H1 (cell line): ENCODE measurements at regions not wholly inside any gene's neighbourhood (a gene's known extent, or its start where the extent isn't known, plus 50 kb on each side); places are given as distances from the start of the nearest gene placed in this dataset.

Experiments
- CTCF ChIA-PET: fragments of 300-600 bp; sonication (Branson Sonifier 250); formaldehyde crosslinking; loops from one replicate; lab custom pipeline; 2021; ENCODE audit not compliant: partially characterized antibody; lab: Charles Lee
- POLR2A ChIA-PET: fragments of 300-600 bp; sonication (Branson Sonifier 250); formaldehyde crosslinking; loops from one replicate; lab custom pipeline; 2021; ENCODE audit warnings: inconsistent platforms; ENCODE audit not compliant: partially characterized antibody; lab: Charles Lee
- DNase-seq, 2 experiments: peaks; one replicate each; pipeline versions ENCODE4 v3.0.0 to v3.0.0-alpha.2; 2010 to 2022; ENCODE audit warnings: low spot score in 2 of 2, low read depth in 1 of 2, mixed read lengths in 1 of 2
- FAIRE-seq: peaks from 2 replicates; lab custom pipeline; 2011; peaks lifted over from hg19 to GRCh38; lab: Jason Lieb, UNC
- H2AFZ ChIP-seq: 2 replicates; pipeline ENCODE4 v1.8.1; 2012; ENCODE audit warnings: low read length, inconsistent platforms
- H2AK5ac ChIP-seq: 2 replicates; pipeline ENCODE4 v1.6.1; 2013; ENCODE audit warnings: low read depth, low read length
- H2BK120ac ChIP-seq: replicated peaks from 2 replicates; pipeline ENCODE3; 2013; ENCODE audit warnings: low read depth, low read length, inconsistent platforms
- H2BK12ac ChIP-seq: 2 replicates; pipeline ENCODE4 v1.6.1; 2013; ENCODE audit warnings: low read depth, low read length
- H2BK15ac ChIP-seq: 2 replicates; pipeline ENCODE4 v1.6.1; 2013; ENCODE audit warnings: low read length
- H2BK20ac ChIP-seq: 2 replicates; pipeline ENCODE4 v1.6.1; 2013; ENCODE audit warnings: low read length
- H2BK5ac ChIP-seq: 2 replicates; pipeline ENCODE4 v1.6.1; 2013; ENCODE audit warnings: low read depth, low read length
- H3K14ac ChIP-seq: 2 replicates; pipeline ENCODE4 v1.6.1; 2013; ENCODE audit warnings: inconsistent platforms; ENCODE audit not compliant: insufficient read length
- H3K18ac ChIP-seq: 2 replicates; pipeline ENCODE4 v1.6.1; 2013; ENCODE audit warnings: low read length; ENCODE audit errors: extremely low read depth
- H3K23ac ChIP-seq: 2 replicates; pipeline ENCODE4 v1.6.1; 2013; ENCODE audit warnings: inconsistent platforms; ENCODE audit not compliant: insufficient read length
- H3K23me2 ChIP-seq: 2 replicates; pipeline ENCODE4 v1.6.1; 2013; ENCODE audit warnings: low read depth, low read length
- H3K27ac ChIP-seq: 2 replicates; pipeline ENCODE4 v1.6.1; 2011; ENCODE audit warnings: low read depth, low read length, inconsistent platforms
- H3K27me3 ChIP-seq, 4 experiments: replicated peaks in 1 of 4; 1 replicate in 1 of 4; 2 replicates in 3 of 4; pipeline versions ENCODE4 v1.6.1 to v1.8.1; 2011 to 2013; ENCODE audit warnings: low read length in 3 of 4, mild to moderate bottlenecking in 3 of 4, inconsistent platforms in 2 of 4, mixed read lengths in 2 of 4, moderate library complexity in 1 of 4; ENCODE audit not compliant: control insufficient read depth in 3 of 4, insufficient read depth in 3 of 4; ENCODE audit errors: extremely low read depth in 1 of 4
- H3K36me3 ChIP-seq, 4 experiments: 2 replicates each; pipeline versions ENCODE4 v1.6.1 to v1.8.1; 2011 to 2013; ENCODE audit warnings: mild to moderate bottlenecking in 4 of 4, low read length in 3 of 4, moderate library complexity in 2 of 4, control low read depth in 1 of 4, inconsistent platforms in 1 of 4; ENCODE audit not compliant: insufficient read depth in 4 of 4, control insufficient read depth in 2 of 4
- H3K4ac ChIP-seq: replicated peaks from 2 replicates; pipeline ENCODE3; 2013; ENCODE audit warnings: low read length, low read depth, mixed read lengths, inconsistent platforms; ENCODE audit not compliant: insufficient read length
- H3K4me1 ChIP-seq, 4 experiments: replicated peaks in 1 of 4; 1 replicate in 1 of 4; 2 replicates in 3 of 4; pipeline versions ENCODE4 v1.6.1 to v1.8.1; 2011 to 2013; ENCODE audit warnings: low read length in 3 of 4, inconsistent platforms in 2 of 4, mixed read lengths in 1 of 4; ENCODE audit not compliant: insufficient read depth in 4 of 4, control insufficient read depth in 3 of 4
- H3K4me2 ChIP-seq, 2 experiments: 2 replicates each; pipeline versions ENCODE4 v1.6.1 to v1.8.1; 2011 to 2013; ENCODE audit warnings: low read depth in 2 of 2, low read length in 2 of 2, control low read depth in 1 of 2, inconsistent platforms in 1 of 2, mild to moderate bottlenecking in 1 of 2; ENCODE audit not compliant: insufficient read depth in 1 of 2
- H3K4me3 ChIP-seq, 4 experiments: fragments of 200-600, 300-600 bp in 1 of 4; sonication (generic), shearing (Covaris generic), sonication (Bioruptor Twin) in 1 of 4; 2 replicates each; pipeline versions ENCODE4 v1.5.1 to v1.8.1; 2011 to 2016; ENCODE audit warnings: low read length in 4 of 4, low read depth in 3 of 4, control low read depth in 2 of 4, inconsistent platforms in 2 of 4, mild to moderate bottlenecking in 2 of 4, mixed read lengths in 1 of 4, moderate library complexity in 1 of 4; ENCODE audit not compliant: insufficient read depth in 2 of 4; ENCODE audit errors: extremely low read depth in 1 of 4
- H3K56ac ChIP-seq: replicated peaks from 2 replicates; pipeline ENCODE3; 2013; ENCODE audit warnings: low read depth, mild to moderate bottlenecking, mixed read lengths, low read length, inconsistent platforms; ENCODE audit not compliant: insufficient read length
- H3K79me1 ChIP-seq: 2 replicates; pipeline ENCODE4 v1.6.1; 2013; ENCODE audit warnings: low read depth, low read length, control low read depth
- H3K79me2 ChIP-seq, 2 experiments: 2 replicates each; pipeline versions ENCODE4 v1.6.1 to v1.8.1; 2012 to 2013; ENCODE audit warnings: low read length in 2 of 2, mild to moderate bottlenecking in 2 of 2, inconsistent platforms in 1 of 2; ENCODE audit not compliant: insufficient read depth in 2 of 2, control insufficient read depth in 1 of 2
- H3K9ac ChIP-seq, 4 experiments: replicated peaks in 1 of 4; 1 replicate in 1 of 4; 2 replicates in 3 of 4; pipeline versions ENCODE4 v1.6.1 to v1.8.1; 2011 to 2013; ENCODE audit warnings: low read depth in 3 of 4, low read length in 3 of 4, control low read depth in 2 of 4, mild to moderate bottlenecking in 2 of 4, moderate library complexity in 2 of 4, inconsistent platforms in 1 of 4; ENCODE audit errors: extremely low read depth in 1 of 4
- H3K9me3 ChIP-seq, 2 experiments: 2 replicates each; pipeline versions ENCODE4 v1.6.1 to v1.8.1; 2012 to 2013; ENCODE audit warnings: mild to moderate bottlenecking in 2 of 2, moderate library complexity in 2 of 2, control low read depth in 1 of 2, inconsistent platforms in 1 of 2, low read depth in 1 of 2, low read length in 1 of 2, mixed read lengths in 1 of 2; ENCODE audit not compliant: insufficient read depth in 2 of 2
- H4K20me1 ChIP-seq, 2 experiments: replicated peaks in 1 of 2; 2 replicates each; pipeline versions ENCODE3 to v1.8.1; 2011 to 2013; ENCODE audit warnings: inconsistent platforms in 2 of 2, low read length in 2 of 2, mild to moderate bottlenecking in 1 of 2; ENCODE audit not compliant: insufficient read depth in 2 of 2, control insufficient read depth in 1 of 2
- H4K5ac ChIP-seq: 2 replicates; pipeline ENCODE4 v1.6.1; 2013; ENCODE audit warnings: low read length, low read depth, mixed read lengths, inconsistent platforms; ENCODE audit not compliant: insufficient read length
- H4K8ac ChIP-seq: 2 replicates; pipeline ENCODE4 v1.8.0; 2013; ENCODE audit warnings: mild to moderate bottlenecking, moderate library complexity, low read length, inconsistent platforms; ENCODE audit not compliant: insufficient read depth; ENCODE audit errors: extremely low read depth
- H4K91ac ChIP-seq: replicated peaks from 2 replicates; pipeline ENCODE3; 2013; ENCODE audit warnings: low read length, mixed read lengths, inconsistent platforms; ENCODE audit not compliant: insufficient read length
- BCL11A ChIP-seq, 2 experiments: IDR thresholded peaks; one replicate each; pipeline ENCODE4 v1.6.1; 2011; ENCODE audit warnings: low read depth in 2 of 2, low read length in 2 of 2, mild to moderate bottlenecking in 2 of 2
- CBX8 ChIP-seq: fragments of 300-800, 300-1000 bp; sonication (generic); IDR thresholded peaks from 2 replicates; pipeline ENCODE4 v1.7.1; 2016; ENCODE audit warnings: low read depth, low read length, borderline replicate concordance
- RAD21 ChIP-seq, 2 experiments: IDR thresholded peaks in 1 of 2; conservative IDR thresholded peaks in 1 of 2; 2 replicates each; pipeline ENCODE4 v1.6.1; 2011; ENCODE audit warnings: low read depth in 2 of 2, low read length in 2 of 2, improper control_type of control experiment in 1 of 2, inconsistent platforms in 1 of 2, mild to moderate bottlenecking in 1 of 2, moderate library complexity in 1 of 2
- SAP30 ChIP-seq: fragments of 300-600 bp; sonication (generic); IDR thresholded peaks from 2 replicates; pipeline ENCODE4 v1.7.1; 2012; ENCODE audit warnings: low read length, moderate library complexity, mild to moderate bottlenecking, inconsistent platforms; ENCODE audit not compliant: insufficient read depth, insufficient replicate concordance
- USF2 ChIP-seq: IDR thresholded peaks from 2 replicates; pipeline ENCODE4 v1.6.1; 2011; ENCODE audit warnings: low read length, improper control_type of control experiment
- WGBS, 2 experiments: shearing (Covaris generic) in 1 of 2; methylation state at CpG; one replicate each; pipeline versions ENCODE4 v1.1.6 to v1.1.7; 2013 to 2015; ENCODE audit warnings: low lambda C conversion rate in 2 of 2, mixed read lengths in 2 of 2, inconsistent platforms in 1 of 2, low coverage in 1 of 2, missing lambda C conversion rate in 1 of 2; ENCODE audit not compliant: insufficient replicate concordance in 2 of 2, insufficient coverage in 1 of 2, insufficient read length in 1 of 2; ENCODE audit errors: extremely low coverage in 1 of 2, missing lambda C conversion rate in 1 of 2; 5-methylcytosine and 5-hydroxymethylcytosine counted together
- TF ChIP-seq, protein P1 (sequence below), 3 experiments: IDR thresholded peaks; 1 replicate in 2 of 3; 2 replicates in 1 of 3; pipeline versions ENCODE4 v1.5.1 to v1.6.1; 2011; ENCODE audit warnings: low read length in 3 of 3, mild to moderate bottlenecking in 3 of 3, inconsistent platforms in 2 of 3, low read depth in 1 of 3, moderate library complexity in 1 of 3; ENCODE audit not compliant: insufficient read depth in 1 of 3; ENCODE audit errors: control extremely low read depth in 1 of 3

DNA sequence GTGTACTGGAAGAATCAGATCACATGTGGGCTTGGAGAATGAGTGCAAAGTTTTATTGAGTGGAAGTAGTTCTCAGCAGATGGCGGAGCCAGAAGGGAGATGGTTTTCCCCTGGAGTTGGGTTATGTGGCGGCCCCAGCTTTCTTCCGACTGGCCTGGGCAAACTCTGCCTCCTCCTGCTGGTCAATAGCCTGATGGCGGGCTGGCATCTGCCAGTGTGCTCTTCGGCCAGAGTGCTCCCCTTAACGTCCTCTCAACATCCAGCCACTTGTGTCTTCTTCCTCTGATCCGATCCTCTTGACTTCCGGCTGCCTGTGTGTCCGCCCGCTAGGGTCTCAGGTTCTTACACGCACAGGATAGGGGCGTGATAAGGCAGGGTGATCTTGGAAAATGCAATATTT is 741.3 kb downstream of the RNF144A start:
- Histone ChIP-seq H3K27ac (no peak overlapping the region), H2BK5ac (no peak overlapping the region), H3K23me2 (no peaks in the 10 kb centered on the region), H2BK20ac (no peak overlapping the region), H3K4me3 (no peak overlapping the region), H3K36me3 (no peaks in the 10 kb centered on the region; a peak in 2 of 8 replicates), H3K79me2 (no peaks in the 10 kb centered on the region), H4K91ac (no peak overlapping the region), H3K18ac (no peak overlapping the region), H2BK12ac (no peak overlapping the region), H3K9me3 (peaks cover 8 to 11% of the 10 kb centered on the region in 2 experiments; a peak in 2 of 4 replicates), H4K20me1 (no peaks in the 10 kb centered on the region), H3K9ac (no peak overlapping the region), H3K14ac (no peak overlapping the region), H2AK5ac (no peak overlapping the region), H4K5ac (no peak overlapping the region), H3K79me1 (no peaks in the 10 kb centered on the region), H3K4me1 (no peaks in the 10 kb centered on the region), H2BK120ac (no peak overlapping the region), H3K23ac (no peak overlapping the region), H4K8ac (no peak overlapping the region), H3K4ac (no peak overlapping the region), H2AFZ (no peak overlapping the region), H3K4me2 (no peak overlapping the region), H3K27me3 (no peaks in the 10 kb centered on the region), H2BK15ac (no peak overlapping the region), H3K56ac (no peak overlapping the region)
- TF ChIP-seq USF2 (no peak), RAD21 (IDR thresholded peaks at IDR 0.05 in 1 of 2, conservative IDR thresholded peaks at IDR 0.05 in 1 of 2; ENCODE audit: low read depth in 2 of 2, low read length in 2 of 2) (peak; percentile 50 to 59), CBX8 (no peak), SAP30 (no peak), BCL11A (IDR thresholded peaks at IDR 0.05; ENCODE audit: low read depth in 2 of 2, low read length in 2 of 2) (no peak)
- TF ChIP-seq, protein P1, sequence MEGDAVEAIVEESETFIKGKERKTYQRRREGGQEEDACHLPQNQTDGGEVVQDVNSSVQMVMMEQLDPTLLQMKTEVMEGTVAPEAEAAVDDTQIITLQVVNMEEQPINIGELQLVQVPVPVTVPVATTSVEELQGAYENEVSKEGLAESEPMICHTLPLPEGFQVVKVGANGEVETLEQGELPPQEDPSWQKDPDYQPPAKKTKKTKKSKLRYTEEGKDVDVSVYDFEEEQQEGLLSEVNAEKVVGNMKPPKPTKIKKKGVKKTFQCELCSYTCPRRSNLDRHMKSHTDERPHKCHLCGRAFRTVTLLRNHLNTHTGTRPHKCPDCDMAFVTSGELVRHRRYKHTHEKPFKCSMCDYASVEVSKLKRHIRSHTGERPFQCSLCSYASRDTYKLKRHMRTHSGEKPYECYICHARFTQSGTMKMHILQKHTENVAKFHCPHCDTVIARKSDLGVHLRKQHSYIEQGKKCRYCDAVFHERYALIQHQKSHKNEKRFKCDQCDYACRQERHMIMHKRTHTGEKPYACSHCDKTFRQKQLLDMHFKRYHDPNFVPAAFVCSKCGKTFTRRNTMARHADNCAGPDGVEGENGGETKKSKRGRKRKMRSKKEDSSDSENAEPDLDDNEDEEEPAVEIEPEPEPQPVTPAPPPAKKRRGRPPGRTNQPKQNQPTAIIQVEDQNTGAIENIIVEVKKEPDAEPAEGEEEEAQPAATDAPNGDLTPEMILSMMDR (IDR thresholded peaks at IDR 0.05; ENCODE audit: control extremely low read depth in 1 of 3, insufficient read depth in 1 of 3, low read depth in 1 of 3, low read length in 3 of 3): peak in 2 of 3 experiments; percentile 41 to 55; a peak in 2 of 4 replicates
- DNase-seq: no peak
- FAIRE-seq: no peak
- 96% methylated on average over 12 of the region's 12 CpGs; no CpG with 5 or more reads in 1 of the 2 experiments for WGBS, 2 experiments
- ChIA-PET CTCF (interaction anchor here (0.8 to 1.6 kb wide), 7 partner anchors 12 to 562 kb away, joined by 3 to 5 read pairs (median 3); no protein-coding TSS in a partner anchor), POLR2A (no interaction called here)
